Activated CD4-positive, CD25-positive, alpha-beta regulatory T cell treated with anti-CD3 and anti-CD28 coated beads, Interleukin-2, amount 50 U/mL, for 24 hours (primary cell): ENCODE measurements at regions not wholly inside any gene's neighbourhood (a gene's known extent, or its start where the extent isn't known, plus 50 kb on each side); places are given as distances from the start of the nearest gene placed in this dataset.

Experiments used
- ATAC-seq, 2 donors: fragments of 150-1000 bp; cut with Tn5 transposase; one replicate each; pipeline ENCODE4 v1.10.0; 2021; ENCODE audit warnings: mild to moderate bottlenecking in 1 of 2, moderate library complexity in 1 of 2

DNA sequence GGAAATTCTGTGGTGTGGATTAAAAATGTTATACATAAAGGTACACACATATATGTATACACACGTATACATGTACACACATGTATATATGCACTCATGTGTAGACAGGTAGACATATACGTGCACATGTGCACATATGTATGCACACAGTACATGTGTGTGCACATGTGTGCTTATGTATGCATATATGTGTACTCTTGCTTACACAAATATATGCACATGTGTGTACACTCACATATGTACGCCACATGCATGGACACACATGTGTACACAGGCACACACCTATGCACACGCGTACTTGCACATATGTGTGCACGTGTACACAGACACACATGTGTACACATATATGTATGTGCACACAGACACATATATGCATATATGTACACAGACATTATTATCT lies 142.8 kb upstream of the SALL3 start:
- ATAC-seq, result no peak

DNA sequence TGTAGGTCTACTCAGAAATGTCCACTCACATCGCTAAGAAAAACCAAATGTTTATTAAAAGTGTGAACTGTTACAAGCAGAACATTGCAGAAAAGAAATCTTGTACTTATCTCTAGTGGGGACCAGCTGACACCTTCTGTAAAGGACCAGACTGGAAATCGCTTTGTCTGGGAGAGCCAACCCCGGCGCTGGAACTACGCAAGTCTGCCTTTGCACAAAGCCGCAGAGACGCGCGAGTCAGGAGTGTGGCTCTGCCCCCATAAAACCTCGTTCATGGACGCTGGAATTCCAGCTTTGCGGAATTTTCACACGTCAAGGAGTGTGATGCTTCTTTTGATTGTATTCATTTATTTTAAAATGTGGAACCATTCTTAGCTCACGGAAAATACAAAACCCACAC lies 141.9 kb upstream of the SALL3 start:
- no peak for ATAC-seq

DNA sequence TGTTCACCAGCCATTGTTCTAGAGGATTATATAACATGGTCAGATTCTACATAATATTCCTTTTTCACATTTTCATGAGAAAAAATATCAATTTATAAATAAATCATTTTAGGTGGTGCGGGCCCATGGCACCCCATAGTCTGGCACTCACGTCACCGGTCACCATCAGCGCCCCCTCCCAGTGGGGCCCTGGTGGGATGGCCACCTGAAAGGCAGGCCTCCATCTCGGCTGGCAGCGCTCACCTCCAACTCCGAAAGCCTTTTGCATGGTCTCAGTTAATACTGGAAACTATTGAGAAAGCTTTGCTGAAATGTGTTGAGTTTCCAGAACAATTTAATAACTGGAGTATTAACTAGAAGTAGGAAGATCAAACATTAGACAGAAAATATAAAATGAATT lies 141.4 kb upstream of the SALL3 start:
- no peak for ATAC-seq

DNA sequence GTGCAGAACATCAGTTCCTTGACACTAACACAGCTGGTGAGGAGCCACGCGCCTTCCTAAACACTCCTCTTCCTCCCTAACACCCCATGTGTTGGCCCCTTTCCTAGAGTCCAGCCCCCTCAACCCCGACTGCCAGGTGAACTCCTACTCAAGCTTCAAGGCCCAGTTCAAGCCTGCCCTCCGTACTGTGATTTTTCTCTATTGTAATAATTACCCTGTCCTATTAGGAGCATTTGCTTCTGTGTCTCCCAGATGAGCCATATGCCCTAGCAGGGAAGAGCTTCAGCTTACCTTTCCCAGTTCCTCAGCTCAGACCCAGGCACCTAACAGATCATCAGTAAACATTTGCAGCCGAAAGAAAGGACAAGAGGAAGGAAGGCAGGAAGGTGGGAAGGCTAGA lies 130.6 kb upstream of the SALL3 start:
- ATAC-seq, result no peak

DNA sequence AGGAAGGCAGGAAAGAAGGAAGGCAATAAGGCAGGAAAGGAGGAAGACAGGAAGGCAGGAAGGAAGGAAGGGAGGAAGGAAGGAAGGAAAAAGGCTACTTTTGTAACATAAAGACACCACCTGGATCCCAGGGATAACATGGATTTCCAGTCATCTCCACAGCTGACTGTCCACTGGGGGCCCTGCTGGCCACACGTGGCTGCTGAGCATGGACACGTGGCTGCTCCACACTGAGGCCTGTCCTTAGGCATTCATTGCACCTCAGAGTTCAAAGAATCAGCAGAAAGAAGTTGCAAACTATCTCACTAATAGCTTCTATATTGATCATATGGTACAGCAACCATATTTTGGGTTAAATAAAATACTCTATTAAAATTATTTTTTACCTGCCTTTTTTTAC lies 130.2 kb upstream of the SALL3 start:
- ATAC-seq, result no peak

DNA sequence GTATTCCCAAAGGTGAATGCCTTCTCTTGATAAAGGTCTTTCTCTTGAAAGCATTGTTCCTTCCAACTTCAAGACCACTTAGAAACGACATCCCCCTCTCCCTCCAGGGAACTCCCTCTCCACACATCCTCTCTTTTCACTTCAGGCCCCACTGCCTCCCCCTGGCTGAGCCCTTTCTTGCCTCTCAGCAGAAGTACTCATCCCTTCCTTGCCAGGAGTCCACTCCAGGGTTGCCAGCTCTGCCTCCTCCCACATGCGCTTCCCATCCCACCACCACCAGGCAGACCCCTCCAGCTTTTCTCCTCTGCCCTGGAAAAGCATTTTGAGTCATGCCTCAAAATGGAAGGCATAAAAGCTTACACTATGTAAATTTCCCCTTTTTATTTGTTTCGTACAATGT lies 126.3 kb upstream of the SALL3 start:
- no peak for ATAC-seq

DNA sequence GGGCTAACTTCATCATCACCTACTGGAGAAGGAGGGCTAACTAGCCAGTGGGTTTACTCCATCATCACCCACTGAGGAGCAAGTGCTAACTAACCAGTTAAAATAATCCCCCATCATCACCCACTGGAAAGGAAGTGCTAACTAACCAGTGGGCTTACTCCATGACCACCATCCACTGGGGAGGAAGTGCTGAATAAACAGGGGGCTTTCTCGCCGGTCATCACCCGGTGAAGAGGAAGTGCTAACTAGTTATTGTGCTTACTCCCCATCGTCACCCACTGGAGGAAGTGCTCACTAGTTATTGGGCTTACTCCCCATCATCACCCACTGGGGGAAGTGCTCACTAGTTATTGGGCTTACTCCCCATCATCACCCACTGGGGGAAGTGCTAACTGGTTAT lies 124.4 kb upstream of the SALL3 start:
- ATAC-seq, result no peak

DNA sequence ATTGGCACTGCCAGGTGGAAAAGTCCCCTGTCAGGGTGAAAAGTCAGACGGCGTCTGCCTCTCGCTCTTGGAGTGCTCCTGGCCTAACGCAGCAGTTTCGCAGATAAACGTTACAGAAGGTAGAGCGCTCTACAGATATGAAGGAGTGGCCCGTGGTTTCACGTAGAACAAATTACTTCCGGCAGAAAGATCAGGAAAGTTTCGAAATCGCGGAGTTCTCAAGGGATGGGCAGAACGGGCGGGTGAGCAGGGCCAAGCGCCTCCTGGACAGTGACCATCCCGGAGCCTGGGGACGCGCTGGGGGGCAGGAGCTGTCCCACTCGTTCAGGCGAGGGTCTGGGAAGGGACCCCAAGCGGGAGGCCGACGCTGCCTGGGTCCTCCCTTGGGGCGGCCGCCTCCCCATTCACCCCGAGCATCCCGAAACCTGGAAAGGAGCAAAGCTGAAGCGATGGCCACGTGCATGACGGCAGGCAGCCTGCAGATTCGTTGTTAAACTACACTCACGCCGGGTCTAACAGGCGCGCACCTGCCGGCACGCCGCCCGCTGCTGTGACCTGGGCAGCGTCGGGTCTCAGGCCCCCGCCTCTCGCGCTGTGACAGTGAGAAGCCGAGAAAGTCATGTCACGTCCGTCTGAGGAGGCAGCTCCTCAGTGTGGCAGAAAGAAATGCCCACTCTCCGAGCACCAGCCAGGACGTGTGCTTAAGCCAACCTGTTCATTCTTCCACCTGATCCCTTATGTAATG lies 122.9 kb upstream of the SALL3 start:
- ATAC-seq, result no peak

DNA sequence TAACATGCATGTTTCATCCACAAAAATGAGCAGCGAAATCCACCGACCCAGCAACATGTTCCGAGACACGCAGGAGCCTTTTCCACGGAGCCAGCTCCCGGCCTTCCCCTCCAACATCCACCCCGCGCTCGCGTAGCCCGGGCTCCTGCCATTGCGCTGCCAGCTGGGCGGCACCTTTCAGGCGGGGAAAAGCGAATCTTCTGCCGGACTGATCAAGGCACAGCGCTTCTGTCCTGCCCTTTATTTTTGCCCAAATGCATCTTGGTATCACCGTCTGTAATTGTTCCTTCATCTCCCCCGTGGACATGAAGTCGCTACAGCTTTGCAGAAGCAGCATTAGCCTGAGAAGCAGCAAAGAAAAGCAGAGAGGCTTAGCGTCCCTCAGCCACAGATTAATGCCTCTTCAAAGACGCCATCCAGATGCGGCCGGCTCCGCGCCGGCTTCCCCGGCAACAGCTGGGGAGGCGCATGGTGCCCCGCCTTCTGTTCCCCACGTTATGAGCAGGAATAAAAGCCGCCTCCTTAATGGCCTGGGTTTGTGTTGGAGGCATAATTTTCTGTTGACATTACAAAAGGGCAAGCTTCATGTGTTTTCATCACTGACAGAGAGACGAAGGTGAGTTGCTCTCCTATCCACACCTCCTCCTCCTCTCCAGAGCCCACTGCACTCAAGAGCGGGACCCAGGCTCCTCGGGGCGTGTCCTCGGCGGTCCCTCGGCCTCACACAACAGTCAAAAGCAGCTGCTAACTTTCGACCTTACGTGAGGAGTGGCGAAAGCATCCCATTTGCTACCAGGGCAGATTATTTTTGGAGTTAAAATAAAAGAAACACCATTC lies 122.1 kb upstream of the SALL3 start:
- ATAC-seq, result no peak

DNA sequence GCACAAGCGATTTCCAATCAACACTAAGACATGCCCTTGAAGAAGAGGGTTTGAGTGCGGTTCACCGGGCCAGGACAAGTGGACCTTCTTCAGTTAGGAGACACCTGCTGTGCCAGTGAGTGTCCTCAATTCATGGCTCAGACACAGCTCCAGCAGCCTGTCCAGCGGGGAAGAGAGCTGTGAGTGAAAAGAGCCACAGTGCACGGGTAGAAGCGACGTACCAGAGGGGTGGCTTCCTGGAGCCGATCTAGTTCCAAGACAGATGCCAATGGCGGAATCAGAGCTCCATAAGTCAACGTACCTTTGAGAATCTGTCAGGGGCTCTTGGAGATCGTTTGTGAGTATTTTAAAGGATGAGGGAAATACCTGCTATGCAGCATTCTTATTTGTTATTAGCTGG lies 119.9 kb upstream of the SALL3 start:
- no peak for ATAC-seq

DNA sequence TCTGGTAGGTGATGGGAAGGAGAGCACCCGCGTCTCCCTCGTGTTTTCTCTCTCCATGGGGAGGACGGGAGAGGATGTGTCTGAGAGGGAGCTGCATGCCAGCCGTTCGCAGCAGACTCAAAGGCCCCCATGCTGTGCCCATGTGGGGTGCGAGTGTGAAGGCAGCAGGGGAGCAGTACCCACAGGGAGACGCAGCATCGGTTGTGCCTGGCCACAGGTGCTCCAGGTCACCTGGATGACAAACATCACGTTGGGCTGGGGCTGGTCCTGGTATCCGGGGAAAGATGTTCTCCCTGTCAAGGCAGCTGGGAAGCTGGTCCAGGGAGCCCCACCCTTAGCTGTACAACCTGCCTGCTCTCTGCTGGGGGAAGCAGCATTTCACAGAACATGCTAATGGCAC lies 119.5 kb upstream of the SALL3 start:
- ATAC-seq, result no peak

DNA sequence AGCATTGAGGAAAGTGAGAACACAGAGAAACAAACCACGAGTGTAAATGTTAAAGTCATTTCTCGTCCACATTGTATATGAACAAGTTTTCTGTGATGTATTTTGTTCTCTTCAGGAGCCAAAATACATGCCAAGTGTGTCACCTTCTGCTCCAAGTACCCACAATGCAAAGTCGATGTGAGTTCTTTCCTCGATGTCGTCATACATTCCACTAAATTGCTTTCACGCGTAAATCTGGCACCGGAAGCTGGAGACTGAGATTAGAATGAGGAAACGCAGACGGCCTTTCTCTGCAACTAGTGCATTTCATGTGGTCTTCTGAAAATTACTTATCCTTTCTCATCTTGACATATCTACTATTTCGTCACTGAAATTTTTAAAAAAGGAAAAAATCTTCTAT lies 118.5 kb upstream of the SALL3 start:
- ATAC-seq, result no peak

DNA sequence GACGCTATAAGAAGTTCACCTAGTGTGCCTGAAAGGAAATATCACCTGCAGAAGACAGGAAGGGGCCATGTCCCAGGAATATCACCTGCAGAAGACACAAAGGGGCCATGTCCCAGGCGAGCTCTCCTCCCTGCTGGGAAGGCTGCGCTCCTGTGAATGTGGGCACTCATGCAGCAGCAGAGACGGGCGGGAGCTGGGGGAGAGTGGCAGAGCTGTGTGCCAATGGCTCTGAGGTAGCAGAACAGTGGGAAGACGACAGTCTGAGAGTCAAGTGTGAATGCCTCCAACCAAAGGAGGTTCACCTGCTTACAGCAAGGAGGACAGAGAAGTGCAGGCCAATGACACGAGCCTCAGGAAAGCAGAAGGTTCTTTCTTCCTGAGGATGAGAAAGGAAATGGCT lies 117.9 kb upstream of the SALL3 start:
- ATAC-seq, result no peak

DNA sequence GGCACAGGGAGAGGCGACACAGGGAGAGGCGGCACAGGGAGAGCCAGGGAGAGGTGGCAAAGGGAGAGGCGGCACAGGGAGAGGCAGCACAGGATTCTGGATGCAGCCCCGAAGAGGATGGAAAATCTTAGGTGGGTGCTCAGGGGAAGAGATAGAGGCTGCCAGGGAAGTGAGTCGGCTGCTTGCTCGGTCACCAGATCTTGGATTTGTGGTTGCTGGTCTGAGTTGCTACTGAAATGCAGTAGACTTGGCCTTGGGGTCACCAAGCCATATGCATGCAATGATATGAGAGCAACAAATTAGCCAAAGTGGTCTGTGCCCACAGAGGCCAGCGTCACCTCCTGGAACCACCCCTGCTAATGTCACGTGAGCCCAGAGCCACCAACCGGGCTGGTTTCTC lies 117.2 kb upstream of the SALL3 start:
- no peak for ATAC-seq

DNA sequence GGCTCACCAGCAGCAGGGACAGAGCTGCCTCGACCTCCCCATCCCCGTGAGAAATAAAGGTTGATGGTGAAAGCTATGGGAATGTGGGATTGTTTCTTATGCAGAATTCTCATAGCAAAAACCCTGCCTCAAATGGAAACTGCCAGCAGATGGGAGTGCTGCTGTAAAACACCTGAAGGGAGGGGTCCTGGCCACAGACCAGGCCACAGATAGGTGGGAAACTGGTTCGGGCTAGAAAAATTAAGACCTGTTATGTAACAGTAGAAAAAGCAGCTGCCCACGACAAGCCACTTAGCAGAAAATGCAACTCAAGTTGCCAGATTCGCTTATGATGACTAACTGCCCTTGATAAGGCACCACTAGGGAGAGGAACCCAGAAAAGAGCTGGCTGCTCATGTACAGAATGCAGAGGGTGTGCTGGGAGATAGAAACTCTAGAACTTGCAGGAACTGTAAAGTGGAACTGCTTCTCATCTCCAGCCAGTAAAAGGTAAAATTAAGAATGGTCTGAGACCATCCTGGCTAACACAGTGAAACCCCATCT lies 114.5 kb upstream of the SALL3 start:
- no peak for ATAC-seq

DNA sequence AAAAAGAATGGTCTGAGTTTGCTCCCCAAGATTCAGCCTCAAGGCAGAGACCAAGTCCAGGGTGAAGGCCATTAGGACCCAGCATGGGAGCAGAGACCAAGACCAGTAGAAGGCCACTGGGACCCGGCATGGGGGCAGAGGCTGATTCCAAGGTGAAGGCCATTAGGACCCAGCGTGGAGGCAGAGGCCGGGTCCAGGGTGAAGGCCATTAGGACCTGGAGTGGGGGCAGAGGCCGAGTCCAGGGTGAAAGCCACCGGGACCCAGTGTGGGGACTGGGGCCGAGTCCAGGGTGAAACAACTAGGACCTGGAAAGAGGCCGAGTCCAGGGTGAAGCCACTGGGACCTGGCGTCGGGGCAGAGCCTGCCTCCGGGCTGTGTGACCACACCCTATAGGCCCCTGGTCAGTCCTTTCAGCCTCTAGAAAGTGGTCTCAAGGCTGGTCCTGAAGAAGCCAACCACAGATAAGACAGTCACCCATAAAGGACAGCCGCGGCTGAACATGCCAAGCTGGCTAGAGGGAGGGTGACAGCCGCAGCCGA lies 113.8 kb upstream of the SALL3 start:
- ATAC-seq, result no peak

DNA sequence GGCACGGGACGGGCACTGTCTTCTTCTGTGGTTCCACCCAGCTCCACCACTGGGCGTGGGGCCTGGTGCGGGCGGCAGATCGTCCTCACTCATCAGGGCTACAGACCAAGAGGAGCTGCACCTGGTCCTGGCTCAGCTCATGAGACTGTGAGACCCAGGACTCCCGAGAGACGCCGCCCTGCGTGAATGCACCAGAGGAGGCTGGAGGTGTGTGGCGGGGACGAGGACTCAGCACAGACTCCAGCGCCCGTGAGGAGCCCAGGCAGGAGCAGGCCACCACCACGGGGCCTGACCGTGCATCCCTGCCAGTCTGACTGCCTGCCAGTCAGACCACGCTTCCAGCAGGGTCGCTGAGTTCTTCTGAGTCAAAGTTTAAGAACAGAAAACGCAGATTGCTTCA lies 112.5 kb upstream of the SALL3 start:
- no peak for ATAC-seq

DNA sequence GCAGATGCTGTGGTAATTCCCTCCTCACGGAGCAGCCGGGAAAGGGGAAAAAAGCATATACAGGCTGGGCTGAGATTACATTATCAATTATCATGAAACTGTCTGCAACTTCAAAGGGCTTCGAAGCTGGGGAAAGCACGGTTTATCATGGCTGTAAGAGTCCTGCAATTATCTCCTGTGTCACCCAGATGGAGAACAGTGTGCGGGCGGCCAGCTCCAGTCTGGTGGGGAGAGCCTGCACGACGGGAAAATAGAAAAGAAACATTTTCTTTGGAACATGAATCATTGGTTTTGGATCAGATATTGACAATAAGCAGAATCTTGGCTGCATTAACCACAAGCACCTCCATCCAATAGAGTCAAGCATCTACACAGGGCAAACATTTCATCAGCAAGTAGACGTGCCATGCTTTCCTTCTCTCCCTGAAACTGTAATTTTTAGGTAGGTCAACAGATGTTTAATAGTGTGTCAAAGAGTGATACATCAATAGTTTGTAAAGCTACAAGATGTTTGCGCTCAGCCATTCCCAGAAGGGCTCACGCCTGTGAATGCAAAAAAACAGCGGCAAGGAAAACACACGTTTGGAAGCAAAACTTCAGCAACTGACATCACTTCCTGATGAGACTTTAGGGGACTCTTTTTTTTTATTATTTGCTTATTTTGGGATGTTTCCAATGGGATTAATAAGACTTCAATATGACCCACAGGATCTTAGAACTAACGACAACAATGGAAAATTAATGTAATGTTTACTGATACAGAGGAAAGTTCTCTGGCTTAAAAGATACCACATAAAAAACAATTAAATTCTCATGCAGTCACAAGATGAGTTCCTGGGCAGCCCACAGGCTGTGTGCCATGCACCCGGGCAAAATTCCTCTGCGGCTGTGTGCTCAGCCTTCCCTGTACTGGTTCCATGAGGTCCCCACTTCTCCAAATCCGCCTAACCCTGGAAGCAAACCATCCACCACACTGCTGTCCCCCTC lies 111.0 kb upstream of the SALL3 start:
- ATAC-seq, result no peak

DNA sequence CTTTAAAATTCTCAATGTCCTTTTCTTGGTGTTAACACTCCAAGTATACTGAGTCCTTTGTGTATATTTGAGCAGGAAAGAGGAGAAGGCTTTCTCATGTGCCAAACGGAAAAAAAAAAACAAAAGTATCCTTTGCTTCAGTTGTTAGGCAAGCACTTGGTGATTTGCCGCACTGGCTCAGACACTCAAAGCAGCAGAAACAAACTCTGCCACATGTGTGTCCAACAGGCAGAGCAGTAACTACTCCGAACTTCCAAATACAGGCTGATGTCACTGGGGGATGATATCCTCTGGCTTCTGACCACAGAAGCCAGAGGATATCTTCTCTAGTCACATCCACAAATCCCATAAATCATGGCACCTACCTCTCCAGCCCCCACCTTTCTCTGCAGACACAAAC lies 108.0 kb upstream of the SALL3 start:
- ATAC-seq, result no peak

DNA sequence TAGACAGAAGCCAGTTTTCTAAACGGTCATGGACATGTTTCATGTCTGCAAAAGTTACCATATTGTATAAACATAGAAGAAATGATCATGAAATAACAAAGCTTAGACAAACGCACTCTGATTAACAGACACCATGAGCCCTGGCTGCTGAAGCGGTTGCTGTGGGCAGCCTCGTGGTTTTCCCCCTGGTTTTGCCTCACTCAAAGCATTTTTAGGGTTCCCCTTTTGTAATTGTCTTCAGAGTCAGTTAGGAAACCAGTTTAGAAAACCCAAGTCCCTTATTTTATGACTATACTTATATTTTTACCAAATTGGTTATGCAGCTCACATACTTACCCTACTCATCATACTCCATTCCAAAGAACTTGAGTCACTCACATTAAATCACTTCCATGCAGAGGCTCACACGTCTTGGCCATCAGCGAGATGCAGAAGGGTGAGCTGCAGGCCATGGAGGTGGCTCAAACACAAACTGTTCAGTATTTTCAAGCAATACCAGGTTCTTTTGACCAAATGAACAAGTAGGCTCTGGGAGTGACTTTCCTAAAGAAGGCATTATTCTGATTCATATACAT lies 105.6 kb upstream of the SALL3 start:
- no peak for ATAC-seq

DNA sequence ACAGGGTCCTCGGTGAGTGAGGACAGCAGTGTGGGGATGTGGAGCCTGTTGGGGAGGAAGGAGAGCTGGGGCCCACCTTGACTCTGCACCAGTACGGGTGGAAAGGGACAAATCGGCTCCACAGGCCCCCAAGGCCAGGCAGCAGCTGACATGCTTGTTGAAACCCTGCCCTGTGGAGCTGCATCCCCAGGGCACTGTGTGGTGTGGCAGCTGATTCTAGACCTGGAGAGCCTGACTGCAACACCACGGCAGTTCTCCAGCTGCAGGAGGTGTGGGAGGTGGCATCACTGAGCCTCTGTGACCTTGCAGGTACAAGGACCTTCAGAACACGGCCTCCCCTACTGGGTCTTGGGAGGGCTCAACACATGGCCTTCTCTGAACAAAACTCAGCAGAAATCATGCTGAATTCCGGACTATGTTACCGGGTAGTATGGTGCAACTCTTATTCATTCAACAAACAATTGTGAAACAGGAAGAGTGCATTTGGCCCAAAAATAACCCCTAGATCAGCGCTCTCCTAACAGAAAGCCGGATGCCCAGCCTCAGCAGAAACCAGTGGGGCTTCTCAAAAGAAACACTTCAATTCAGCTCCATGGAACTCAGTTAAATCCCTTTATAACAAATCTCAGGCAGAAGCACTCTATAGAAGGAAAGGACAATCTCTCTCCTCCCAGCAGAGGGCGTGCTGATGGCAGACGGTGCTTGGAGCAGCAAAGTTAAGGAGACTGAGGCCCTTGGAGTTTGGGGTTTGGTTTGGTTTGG lies 104.4 kb upstream of the SALL3 start:
- no peak for ATAC-seq
